HG02852 (cell line): ENCODE measurements at regions not wholly inside any gene's neighbourhood (a gene's known extent, or its start where the extent isn't known, plus 50 kb on each side); places are given as distances from the start of the nearest gene placed in this dataset.

Experiments used
- ATAC-seq: cut with Tn5 transposase; IDR thresholded peaks from one replicate; pipeline ENCODE4 v1.9.1; 2021; ENCODE audit warnings: mild to moderate bottlenecking, moderate library complexity; ENCODE audit not compliant: unreplicated experiment

- no peak for ATAC-seq
Measured at GRCh38 chr4:1500231-1500965, 94.2 kb upstream of the NKX1-1 start.

GRCh38 chr4:1499465-1499864, 93.2 kb upstream of the NKX1-1 start:
- ATAC-seq: no peak

- no peak for ATAC-seq
Measured at GRCh38 chr4:1497189-1497801, 91.1 kb upstream of the NKX1-1 start.

GRCh38 chr4:1496116-1496642, 89.9 kb upstream of the NKX1-1 start:
- no peak for ATAC-seq

GRCh38 chr4:1495416-1496115, 89.3 kb upstream of the NKX1-1 start:
- no peak for ATAC-seq

GRCh38 chr4:1494416-1495315, 88.4 kb upstream of the NKX1-1 start:
- ATAC-seq: no peak

- ATAC-seq: no peak
Measured at GRCh38 chr4:1493540-1494287, 87.5 kb upstream of the NKX1-1 start.

GRCh38 chr4:1492651-1493539, 86.7 kb upstream of the NKX1-1 start:
- no peak for ATAC-seq

GRCh38 chr4:1492142-1492457, 85.9 kb upstream of the NKX1-1 start:
- ATAC-seq: no peak

GRCh38 chr4:1491328-1492141, 85.3 kb upstream of the NKX1-1 start:
- ATAC-seq: no peak

GRCh38 chr4:1490654-1491327, 84.5 kb upstream of the NKX1-1 start:
- no peak for ATAC-seq

- no peak for ATAC-seq
Measured at GRCh38 chr4:1490011-1490653, 83.9 kb upstream of the NKX1-1 start.

- no peak for ATAC-seq
Measured at GRCh38 chr4:1489639-1489995, 83.4 kb upstream of the NKX1-1 start.

GRCh38 chr4:1488831-1489638, 82.8 kb upstream of the NKX1-1 start:
- no peak for ATAC-seq

GRCh38 chr4:1488357-1488756, 82.1 kb upstream of the NKX1-1 start:
- ATAC-seq: no peak

- ATAC-seq: no peak
Measured at GRCh38 chr4:1487761-1488160, 81.5 kb upstream of the NKX1-1 start.

GRCh38 chr4:1487106-1487505, 80.9 kb upstream of the NKX1-1 start:
- ATAC-seq: no peak
